Kidney glomerular epithelial cell (primary cell): ENCODE measurements at regions not wholly inside any gene's neighbourhood (a gene's known extent, or its start where the extent isn't known, plus 50 kb on each side); places are given as distances from the start of the nearest gene placed in this dataset.
A peak's percentile ranks its signal among the peaks of the same experiment; 100 is the strongest.
"Not testable (repeated sequence)": the region's sequence is repeated elsewhere in the genome, so short reads cannot be mapped to it uniquely, and the experiment has no call there.

Experiments
- DNase-seq: peaks from one replicate; lab custom pipeline; 2025; lab: John Stamatoyannopoulos, UW

DNA sequence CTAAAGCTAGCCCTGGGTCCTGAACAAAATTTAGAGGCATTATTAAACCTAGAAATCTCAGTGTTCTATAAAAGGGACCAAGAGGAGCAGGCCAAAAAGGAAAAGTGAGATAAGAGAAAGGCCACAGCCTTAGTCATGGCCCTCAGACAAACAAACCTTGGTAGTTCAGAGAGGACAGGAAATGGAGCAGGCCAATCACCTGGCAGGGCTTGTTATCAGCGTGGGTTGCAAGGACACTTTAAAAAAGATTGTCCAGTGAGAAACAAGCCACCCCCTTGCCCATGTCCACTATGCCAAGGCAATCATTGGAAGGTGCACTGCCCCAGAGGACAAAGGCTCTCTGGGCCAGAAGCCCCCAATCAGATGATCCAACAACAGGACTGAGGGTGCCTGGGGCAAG lies 213.3 kb upstream of the CXADR start:
- not testable (repeated sequence) for DNase-seq

DNA sequence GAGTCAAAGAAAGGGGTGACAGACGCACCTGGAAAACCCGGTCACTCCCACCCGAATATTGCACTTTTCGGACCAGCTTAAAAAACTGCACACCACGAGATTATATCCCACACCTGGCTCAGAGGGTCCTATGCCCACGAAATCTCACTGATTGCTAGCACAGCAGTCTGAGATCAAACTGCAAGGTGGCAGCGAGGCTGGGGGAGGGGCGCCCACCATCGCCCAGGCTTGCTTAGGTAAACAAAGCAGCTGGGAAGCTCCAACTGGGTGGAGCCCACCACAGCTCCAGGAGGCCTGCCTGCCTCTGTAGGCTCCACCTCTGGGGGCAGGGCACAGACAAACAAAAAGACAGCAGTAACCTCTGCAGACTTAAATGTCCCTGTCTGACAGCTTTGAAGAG lies 185.1 kb upstream of the CXADR start:
- DNase-seq = not testable (repeated sequence)

DNA sequence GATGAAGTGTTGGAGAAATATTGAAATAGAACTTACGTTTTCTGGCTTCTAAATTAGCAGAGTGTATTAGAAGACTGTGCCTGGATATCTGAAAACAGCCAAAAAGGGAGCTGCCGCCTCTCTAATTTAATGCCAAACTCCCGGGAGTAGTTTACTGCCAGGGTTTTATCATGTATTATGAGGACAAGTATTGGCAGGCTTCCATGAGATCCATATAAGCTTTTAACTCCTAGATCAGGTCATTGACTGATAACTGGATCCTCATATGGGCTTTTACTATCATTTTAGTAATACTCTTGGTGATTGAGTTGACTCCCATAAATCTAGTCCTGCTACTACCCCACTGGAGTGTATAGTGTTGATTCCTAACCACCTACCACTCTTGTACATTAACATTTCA lies 178.4 kb upstream of the CXADR start:
- no peak for DNase-seq

DNA sequence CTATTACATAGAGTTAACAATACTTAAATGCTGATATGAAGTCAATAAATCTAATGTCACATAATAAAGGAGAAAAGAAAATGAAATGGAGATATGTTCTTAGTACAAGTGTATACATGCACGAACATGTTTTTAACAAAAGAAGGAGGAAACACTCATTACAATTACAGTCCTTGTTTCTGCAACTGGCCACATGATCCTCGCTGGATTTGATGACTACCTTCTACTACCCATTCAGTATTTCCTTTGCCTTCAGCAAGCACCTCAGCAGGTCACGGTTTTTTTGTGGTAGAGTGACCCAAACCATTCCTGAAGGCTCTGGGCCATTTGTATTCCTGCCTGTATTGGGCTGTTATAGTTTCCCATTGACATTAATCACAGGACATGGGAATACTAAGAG lies 172.8 kb upstream of the CXADR start:
- no peak for DNase-seq

DNA sequence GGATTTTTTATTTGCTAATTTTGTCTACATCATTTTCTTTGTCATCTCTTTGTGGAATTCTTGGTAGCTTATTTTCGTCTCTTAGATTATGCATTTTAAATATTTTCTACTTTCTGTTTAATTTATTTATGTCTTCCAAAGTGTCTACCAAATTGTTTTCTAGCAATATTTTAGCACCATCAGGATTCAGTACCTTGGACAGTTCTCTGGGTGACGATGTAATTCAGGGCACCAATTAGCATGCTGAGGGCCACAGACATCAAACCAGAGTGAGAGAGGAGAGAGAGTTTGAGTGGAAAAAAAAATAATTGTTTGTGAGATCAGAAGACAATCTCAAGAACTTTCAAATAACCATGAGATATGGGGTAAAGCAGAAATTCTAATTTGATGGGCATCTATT lies 169.8 kb upstream of the CXADR start:
- no peak for DNase-seq

DNA sequence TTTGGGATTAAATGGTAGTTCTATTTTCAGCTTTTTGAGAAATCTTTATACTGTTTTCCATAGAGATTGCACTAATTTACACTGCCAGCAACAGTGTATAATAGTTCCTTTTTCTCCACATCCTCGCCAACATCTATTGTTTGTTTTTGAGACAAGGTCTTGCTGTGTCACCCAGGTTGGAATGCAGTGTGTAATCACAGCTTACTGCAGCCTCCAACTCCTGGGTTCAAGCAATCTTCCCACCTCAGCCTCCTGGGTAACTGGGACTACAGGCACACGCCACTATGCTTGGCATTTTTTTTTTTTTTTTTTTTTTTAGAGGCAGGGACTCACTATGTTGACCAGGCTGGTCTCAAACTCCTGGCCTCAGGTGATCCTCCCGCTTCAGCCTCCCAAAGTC lies 164.5 kb upstream of the CXADR start:
- DNase-seq = no peak

DNA sequence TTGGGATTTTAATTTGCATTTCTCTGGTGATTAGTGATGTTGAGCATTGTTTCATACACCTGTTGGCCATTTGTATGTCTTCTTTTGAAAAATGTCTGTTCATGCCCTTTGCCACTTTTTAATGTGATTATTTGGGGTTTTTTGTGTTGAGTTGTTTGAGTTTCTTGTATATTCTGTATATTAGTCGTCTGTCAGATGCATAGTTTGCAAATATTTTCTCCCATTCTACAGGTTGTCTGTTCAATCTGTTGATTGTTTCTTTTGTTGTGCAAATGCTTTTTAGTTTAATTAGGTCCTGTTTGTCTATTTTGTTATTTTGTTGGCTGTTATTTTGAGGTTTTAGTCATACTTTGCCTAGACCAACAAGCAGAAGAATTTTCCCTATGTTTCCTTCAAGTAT lies 164.0 kb upstream of the CXADR start:
- no peak for DNase-seq

DNA sequence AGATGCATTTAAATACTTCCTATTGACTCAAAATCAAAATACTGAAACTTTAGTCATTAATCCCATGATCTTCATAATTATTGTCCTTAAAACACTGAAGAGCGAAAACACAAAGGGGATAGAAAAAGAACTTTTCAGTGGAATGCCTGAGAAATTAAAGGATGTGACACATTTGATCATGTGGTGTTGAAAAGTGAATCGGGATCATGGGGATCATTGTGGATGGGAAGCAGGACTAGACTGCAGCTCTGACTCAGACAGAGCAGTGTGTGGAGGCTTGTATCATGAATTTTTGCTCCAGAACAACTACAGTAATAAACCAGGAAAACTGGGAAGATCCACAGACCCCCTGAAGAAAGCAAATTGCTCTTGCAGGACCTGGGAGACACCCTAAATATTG lies 161.1 kb upstream of the CXADR start:
- DNase-seq = no peak

DNA sequence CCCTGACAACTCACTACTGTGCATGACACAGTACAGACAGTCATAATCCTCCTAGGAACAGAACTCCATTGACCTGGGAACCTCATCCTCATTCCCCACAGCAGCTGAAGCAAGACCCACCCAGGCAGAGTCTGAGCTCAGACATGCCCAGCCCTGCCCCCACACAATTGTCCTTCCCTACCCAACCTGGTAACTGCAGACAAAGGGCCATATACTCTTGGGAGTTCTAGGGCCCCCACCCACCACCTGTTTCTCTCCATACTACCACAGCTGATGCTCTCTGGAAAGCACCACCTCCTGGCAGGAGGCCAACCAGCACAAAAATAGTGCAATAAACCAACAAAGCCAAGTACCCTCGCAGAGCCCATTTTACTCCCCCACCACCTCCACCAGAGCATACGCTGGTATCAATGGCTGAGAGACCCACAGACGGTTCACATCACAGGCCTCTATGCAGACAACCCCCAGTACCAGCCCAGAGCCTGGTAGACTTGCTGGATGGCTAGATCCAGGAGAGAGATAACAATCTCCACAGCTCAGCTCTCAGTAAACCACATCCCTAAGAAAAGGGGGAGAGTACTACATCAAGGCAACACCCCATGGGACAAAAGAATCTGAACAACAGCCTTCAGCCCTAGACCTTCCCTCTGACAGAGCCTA lies 159.7 kb upstream of the CXADR start:
- DNase-seq = no peak

DNA sequence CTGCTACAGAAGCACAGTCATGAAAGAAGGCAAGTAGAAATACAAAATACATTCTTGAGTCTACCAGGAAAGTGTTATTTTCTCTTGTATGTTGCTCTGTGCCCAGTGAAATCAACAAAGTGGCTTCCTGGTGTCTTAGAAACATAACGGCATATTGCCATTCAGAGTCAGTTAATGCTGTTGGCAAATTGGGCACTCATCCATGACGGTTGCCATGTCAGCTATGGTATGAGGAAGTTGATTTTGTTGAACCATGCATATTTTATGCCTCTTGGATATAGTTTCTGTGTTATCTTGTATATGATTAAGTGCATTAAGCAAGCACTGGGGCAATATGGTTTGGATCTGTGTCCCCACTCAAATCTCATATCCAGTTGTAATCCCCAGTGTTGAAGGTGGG lies 153.1 kb upstream of the CXADR start:
- no peak for DNase-seq

DNA sequence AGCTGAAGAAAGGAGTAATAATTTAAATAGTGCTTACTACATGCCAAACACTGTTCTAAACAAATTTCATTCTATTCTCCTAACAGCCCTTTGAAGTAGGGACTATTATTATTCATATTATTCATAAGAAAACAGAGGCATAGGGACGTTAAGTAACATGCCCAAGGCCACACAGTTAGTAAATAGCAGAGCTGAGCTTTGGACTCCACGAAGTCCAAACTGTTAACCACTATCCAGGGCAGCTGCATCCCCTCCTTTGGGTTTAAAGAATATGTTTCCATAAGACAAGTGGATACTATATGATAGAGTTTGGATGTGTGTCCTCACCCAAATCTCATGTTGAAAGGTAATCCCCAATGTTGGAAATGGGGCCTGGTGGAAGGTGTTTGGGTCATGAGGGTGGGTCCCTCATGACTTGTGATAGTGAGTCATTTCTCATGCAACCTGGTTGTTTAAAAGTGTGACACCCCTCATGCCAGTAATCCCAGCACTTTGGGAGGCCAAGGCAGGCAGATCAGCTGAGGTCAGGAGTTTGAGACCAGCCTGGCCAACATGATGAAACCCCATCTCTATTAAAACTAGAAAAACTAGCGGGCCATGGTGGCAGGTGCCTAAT lies 144.0 kb upstream of the CXADR start:
- no peak for DNase-seq

DNA sequence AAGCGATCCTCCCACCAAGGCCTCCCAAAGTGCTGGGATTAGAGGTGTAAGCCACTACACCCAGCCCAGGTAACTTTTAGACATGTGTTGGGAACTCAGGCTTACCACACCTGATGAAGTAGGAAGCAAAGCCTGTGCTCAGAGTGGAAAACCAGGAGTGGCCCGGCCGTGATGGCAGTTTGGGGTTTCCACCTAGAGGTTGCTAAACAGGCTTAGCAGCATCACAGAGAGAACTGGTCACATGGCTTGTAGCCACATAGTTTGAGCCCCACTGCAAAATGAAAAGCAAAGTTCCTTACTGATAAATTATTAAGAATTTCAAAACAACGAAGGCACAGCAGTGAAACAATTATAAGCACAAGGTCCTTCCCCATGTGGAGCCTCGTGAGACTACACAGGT lies 142.6 kb upstream of the CXADR start:
- DNase-seq = no peak

DNA sequence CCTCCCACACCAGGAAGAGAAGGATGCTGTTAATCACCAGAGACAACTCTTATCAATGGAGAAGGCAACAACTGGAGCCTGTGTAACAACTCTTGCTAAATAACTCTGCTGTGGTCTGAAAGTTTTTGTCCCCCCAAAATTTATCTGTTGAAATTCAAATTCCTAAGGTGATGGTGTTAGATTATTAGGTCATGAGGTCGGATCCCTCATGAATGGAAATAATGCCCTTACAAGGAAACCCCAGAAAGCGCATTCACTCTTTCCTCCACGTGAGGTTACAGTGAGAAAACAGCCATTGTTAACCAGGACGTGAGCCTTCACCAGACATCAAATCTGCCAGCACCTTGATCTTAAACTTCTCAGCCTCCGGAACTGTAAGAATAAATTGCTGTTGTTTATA lies 141.9 kb upstream of the CXADR start:
- DNase-seq = no peak

DNA sequence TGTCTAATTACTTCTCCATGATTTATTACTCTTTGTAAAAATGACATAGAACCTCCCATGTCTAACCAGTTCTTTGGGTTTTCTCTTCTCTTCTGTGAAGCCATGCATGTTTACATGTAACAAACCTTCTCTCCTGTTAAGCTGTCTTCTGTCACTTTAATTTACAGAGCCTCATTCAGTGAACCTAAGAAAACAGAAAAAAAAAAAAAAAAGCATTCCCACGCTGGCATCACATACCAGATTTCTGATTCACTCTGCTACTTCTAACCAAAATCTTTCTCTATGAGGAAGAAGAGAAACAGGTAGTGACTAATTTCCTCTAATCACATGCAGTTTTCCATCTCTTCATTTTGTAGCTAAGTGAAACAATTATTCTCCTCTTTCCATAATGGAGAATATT lies 141.4 kb upstream of the CXADR start:
- peak; percentile 88 for DNase-seq

DNA sequence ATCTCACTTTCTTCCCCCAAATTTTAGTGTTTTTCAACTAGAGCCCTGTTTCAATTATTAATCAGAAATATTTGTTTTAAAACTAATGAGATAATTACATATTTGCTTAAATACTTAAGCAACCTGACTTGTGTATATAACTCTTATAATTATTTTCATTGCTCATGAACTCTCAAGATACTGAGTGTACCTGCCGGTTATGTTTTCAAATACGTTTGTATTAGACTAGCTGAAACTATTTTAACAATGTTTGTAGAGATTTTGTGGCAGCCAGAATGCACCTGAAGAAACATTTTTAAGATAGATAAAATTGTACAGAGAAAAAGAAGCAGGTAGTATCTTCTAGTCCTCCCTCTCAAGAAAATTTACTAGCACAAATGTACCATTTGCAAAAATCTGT lies 140.6 kb upstream of the CXADR start:
- DNase-seq = no peak

DNA sequence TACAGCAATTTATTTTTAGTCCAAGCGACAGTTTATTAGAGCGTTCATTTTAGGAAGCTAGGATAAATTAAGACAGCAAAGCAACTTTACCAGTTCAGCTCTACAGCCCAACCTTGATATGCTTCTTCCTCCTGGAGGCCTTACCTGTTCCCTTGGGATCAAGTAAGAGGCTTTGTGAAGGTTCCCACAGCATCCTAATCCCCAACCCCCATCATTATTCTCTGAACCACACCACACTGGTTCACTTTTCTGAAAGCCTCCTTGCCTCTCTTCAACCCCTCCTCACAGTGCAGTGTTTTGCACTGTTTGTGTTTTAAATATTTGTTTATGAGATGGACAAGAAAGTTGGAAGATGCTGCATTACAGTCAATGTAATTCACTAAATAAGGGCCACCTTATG lies 126.3 kb upstream of the CXADR start:
- DNase-seq = no peak

DNA sequence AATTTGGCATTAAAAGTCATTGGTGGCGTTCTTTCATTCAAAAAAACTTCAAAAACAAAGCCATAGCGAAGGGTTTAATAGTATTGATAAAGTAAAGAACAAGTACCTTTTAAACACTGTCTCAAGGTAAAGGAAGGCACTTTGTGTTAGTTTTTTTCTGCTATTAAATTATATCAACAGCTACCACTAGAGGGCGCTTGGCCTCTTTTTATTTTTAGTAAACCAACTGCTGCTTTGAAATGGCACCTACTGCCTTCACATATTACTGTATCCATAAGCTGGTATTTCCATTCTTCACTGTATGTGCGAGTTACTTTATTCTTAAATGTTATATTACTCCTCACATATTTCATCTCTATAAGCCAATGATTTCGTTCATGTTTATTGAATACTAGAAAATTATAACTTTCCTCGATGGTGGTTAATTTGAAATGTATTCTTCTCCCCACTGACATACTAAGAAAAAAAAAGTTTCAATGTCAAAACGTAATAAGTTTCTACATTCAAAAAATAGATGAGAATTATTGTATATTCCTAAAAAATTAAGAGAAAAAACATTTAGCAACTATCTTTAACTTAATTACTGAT lies 125.7 kb upstream of the CXADR start:
- peak; percentile 49 for DNase-seq

DNA sequence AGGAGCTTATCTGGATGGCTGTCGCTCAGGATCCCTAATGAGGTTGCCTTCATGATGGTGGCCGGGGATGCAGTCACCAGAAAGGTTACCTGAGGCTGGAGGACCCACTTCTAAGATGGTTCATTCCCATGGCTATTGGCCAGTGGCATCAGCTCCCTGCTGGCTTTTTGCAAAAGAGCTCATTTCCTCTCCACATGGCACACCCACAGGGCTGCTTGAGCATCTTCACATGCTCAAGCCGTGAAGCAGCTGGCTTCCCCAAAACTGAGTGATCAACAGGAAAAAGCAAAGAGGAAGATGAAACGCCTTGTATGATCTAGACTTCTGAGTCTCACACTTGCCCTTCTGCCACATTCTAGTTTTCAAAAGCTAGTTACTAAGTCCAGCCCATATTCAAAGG lies 124.6 kb upstream of the CXADR start:
- no peak for DNase-seq

DNA sequence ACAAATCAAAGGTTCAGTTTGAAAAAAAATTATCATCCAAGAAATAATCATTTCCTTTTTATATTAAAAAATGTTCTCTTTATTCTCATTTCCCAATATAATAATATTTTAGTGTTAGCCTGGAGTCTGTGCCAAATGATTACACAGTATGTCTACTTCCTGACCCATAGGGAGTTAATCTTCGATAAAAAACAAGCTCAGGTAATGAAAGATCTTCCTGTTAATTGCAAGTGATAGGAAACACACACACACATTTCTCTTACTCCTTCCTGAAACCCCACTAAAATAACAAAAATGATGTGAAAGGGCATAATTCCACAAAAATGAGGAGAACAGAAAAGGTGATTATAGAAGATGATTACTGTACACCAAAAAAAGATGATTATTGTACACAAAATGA lies 123.5 kb upstream of the CXADR start:
- DNase-seq = no peak

DNA sequence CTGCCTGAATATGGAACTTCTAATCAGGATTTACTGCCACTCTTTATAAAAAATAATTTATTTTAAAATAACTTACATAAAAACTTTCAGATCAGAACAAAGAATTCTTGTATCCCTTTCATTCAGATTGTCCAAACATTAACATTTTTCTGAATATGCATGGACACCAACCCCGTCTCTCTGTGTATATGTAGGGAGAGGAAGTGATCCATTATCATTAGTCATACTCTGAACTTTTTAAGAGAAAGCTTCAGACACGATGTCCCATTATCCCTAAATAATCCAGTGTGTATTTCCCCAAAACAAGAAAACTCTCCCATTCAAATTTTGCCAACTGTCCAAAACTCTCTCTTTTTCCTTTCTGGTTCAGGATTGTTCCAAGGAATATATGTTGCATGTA lies 122.3 kb upstream of the CXADR start:
- DNase-seq = no peak

DNA sequence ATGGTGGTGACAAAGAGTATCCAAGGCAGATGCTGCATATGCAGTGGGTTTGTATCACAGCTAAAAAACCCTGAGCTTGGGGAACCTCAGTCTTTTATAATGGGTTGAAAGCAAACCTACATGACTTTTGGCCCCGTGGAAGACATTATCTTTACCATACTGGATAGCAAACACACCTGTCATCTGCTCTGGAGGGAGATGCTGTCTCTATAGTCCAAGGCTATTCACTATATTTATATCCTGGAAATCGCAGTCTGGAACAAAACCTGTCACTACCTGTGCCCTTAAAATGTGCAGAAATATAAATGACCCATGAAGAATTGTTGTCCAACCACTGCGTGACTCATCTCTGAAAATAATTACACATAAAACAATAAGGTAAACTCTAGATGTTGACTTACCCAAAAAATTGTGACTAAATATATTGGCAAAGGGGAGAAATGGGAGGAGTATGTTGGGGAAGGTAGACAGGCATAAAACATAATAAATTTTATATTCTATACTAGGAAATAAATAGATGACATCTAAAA lies 121.0 kb upstream of the CXADR start:
- no peak for DNase-seq

DNA sequence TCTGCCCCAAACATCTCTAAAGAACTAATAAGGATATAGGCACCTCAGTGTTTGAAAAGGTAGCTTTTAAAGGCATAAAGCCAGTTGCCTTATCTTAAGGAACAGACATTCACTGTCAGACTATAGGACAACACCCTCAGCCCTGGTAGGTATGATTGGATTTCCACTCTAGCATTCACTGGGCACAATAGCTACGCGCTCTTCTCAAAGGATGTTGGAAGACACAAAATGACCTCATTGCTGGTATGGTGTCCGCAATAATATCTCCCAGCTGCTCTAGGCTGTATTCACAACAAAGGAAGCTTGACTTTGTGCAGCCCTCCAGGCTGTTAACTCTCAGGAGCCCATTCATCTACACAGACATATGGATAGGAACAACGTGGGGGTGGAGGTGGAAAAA lies 119.4 kb upstream of the CXADR start:
- DNase-seq = no peak

DNA sequence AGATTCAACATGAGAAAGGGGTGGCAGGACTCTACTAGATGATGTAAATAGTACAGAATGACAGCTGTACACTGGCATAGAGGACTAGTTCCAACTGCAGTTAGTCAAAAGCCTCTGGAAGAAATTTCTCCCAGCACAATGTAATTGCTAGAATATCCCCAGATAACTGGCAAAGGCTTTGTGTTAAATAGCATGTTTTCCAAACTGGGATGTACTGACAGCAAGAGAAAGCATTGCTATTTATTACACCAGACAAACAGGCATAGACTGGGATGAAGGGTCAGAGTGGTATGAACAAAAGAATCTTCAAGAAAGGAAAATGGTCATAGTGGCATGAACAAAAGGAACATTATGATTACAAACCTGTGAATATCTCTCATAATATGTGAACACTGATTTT lies 115.9 kb upstream of the CXADR start:
- DNase-seq = no peak

DNA sequence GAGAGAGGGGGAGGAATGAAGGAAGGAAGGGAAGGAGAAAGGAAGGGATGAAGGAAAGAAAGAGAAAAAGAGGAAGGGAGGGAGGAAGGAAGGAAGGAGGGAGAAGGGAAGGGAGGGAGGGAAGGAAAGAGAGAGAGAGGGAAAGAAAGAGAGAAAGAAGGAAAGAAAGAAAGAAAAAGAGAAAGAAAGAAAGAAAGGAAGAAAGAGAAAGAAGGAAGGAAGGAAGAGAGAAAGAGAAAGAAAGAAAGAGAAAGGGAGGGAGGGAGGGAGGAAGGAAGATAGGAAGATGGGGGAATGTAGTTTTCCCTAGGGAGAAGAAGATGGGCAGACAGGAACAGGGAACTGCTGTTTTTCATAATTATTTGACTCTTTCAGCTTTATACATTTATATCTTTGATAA lies 115.1 kb upstream of the CXADR start:
- no peak for DNase-seq
